GM12878 (cell line): ENCODE measurements at regions not wholly inside any gene's neighbourhood (a gene's known extent, or its start where the extent isn't known, plus 50 kb on each side); places are given as distances from the start of the nearest gene placed in this dataset.

Experiments used
- ATAC-seq: fragments of 200-7000 bp; cut with Tn5 transposase; 3 replicates; pipeline ENCODE4 v1.9.1; 2020; ENCODE audit warnings: mild to moderate bottlenecking, moderate library complexity
- BruUV-seq: library from RNA; stranded (reverse); fragments of 400-500 nt; replicated peaks from 2 replicates; lab custom pipeline; 2021; lab: Mats Ljungman, UMichigan
- CTCF ChIA-PET: fragments of 300-600 bp; sonication (Branson Sonifier 250); formaldehyde crosslinking; extraction: SDS; loops from one replicate; lab custom pipeline; 2021; ENCODE audit warnings: inconsistent platforms; lab: Yijun Ruan, JAX
- POLR2A ChIA-PET: fragments of 350-600 bp; formaldehyde crosslinking; extraction: SDS; loops from one replicate; lab custom pipeline; 2021; ENCODE audit warnings: inconsistent platforms; lab: Charles Lee
- RAD21 ChIA-PET: fragments of 300-600 bp; sonication (Branson Sonifier 250); formaldehyde crosslinking; loops from one replicate; lab custom pipeline; 2023; ENCODE audit warnings: antibody characterized with exemption; ENCODE audit not compliant: unreplicated experiment; lab: Charles Lee
- SMC1A ChIA-PET: fragments of 300-600 bp; sonication (Branson Sonifier 250); formaldehyde crosslinking; loops from one replicate; lab custom pipeline; 2023; ENCODE audit not compliant: unreplicated experiment, uncharacterized antibody; lab: Charles Lee
- DNase-seq: peaks from one replicate; pipeline ENCODE4 v3.0.0-alpha.2; 2011; ENCODE audit warnings: low read depth, low spot score
- FAIRE-seq: peaks from 3 replicates; lab custom pipeline; 2011; peaks lifted over from hg19 to GRCh38; lab: Jason Lieb, UNC
- H2AFZ ChIP-seq: 2 replicates; pipeline ENCODE4 v1.6.0; 2011; ENCODE audit warnings: low read depth, low read length, control low read depth; ENCODE audit not compliant: control insufficient read depth
- H3K27ac ChIP-seq: 2 replicates; pipeline ENCODE4 v1.5.1; 2011; ENCODE audit warnings: control low read depth; ENCODE audit not compliant: control insufficient read depth, insufficient read depth
- H3K27me3 ChIP-seq, 2 experiments: replicated peaks in 1 of 2; 2 replicates each; pipeline versions ENCODE4 v1.6.0 to v1.6.1; 2011; ENCODE audit warnings: low read length in 1 of 2; ENCODE audit not compliant: control insufficient read depth in 2 of 2, insufficient read depth in 2 of 2
- H3K36me3 ChIP-seq, 2 experiments: 2 replicates each; pipeline ENCODE4 v1.5.1; 2011; ENCODE audit warnings: low read length in 1 of 2; ENCODE audit not compliant: control insufficient read depth in 2 of 2, insufficient read depth in 2 of 2
- H3K4me1 ChIP-seq: 2 replicates; pipeline ENCODE4 v1.6.1; 2011; ENCODE audit warnings: mild to moderate bottlenecking, low read length, moderate library complexity, mixed read lengths; ENCODE audit not compliant: control insufficient read depth, insufficient read depth
- H3K4me2 ChIP-seq: 2 replicates; pipeline ENCODE4 v1.6.0; 2011; ENCODE audit warnings: control low read depth; ENCODE audit not compliant: control insufficient read depth, insufficient read depth
- H3K4me3 ChIP-seq: fragments of 200-600 bp; sonication (generic); 2 replicates; pipeline ENCODE4 v1.5.1; 2016
- H3K79me2 ChIP-seq: 2 replicates; pipeline ENCODE4 v1.6.0; 2011; ENCODE audit warnings: low read length; ENCODE audit not compliant: control insufficient read depth, insufficient read depth
- H3K9ac ChIP-seq: 2 replicates; pipeline ENCODE4 v1.8.0; 2011; ENCODE audit warnings: low read length, control low read depth, mixed read lengths; ENCODE audit not compliant: control insufficient read depth, insufficient read depth
- H3K9me3 ChIP-seq: replicated peaks from 3 replicates; pipeline ENCODE4 v1.5.1; 2011; ENCODE audit warnings: mild to moderate bottlenecking, low read length; ENCODE audit not compliant: control insufficient read depth, insufficient read depth
- H4K20me1 ChIP-seq: 2 replicates; pipeline ENCODE4 v1.6.0; 2011; ENCODE audit not compliant: control insufficient read depth, insufficient read depth
- BCL11A ChIP-seq: IDR thresholded peaks from 2 replicates; pipeline ENCODE4 v1.6.1; 2011; ENCODE audit warnings: low read depth, low read length
- EP300 ChIP-seq, 2 experiments: fragments of 150-350 bp in 1 of 2; IDR thresholded peaks; 2 replicates each; pipeline ENCODE4 v1.6.1; 2011 to 2012; ENCODE audit warnings: low read depth in 2 of 2, low read length in 2 of 2, borderline replicate concordance in 1 of 2, improper control_type of control experiment in 1 of 2, inconsistent platforms in 1 of 2; ENCODE audit not compliant: control insufficient read depth in 1 of 2
- IRF5 ChIP-seq: fragments of 450-650 bp; IDR thresholded peaks from 2 replicates; pipeline ENCODE4 v1.6.1; 2017; ENCODE audit warnings: borderline replicate concordance
- NFYB ChIP-seq: IDR thresholded peaks from 2 replicates; pipeline ENCODE4 v1.6.1; 2011; ENCODE audit warnings: low read depth, mild to moderate bottlenecking, low read length, improper control_type of control experiment, moderate library complexity; ENCODE audit not compliant: insufficient read depth
- NR2C2 ChIP-seq: IDR thresholded peaks from 2 replicates; pipeline ENCODE4 v1.6.1; 2011; ENCODE audit warnings: borderline replicate concordance, low read depth; ENCODE audit not compliant: control insufficient read depth, insufficient read length
- PKNOX1 ChIP-seq: fragments of 450-650 bp; IDR thresholded peaks from 2 replicates; pipeline ENCODE4 v1.6.1; 2016; ENCODE audit warnings: mild to moderate bottlenecking
- RFX5 ChIP-seq: IDR thresholded peaks from 2 replicates; pipeline ENCODE4 v1.6.1; 2011; ENCODE audit warnings: low read depth, low read length, improper control_type of control experiment
- SIN3A ChIP-seq: IDR thresholded peaks from 2 replicates; pipeline ENCODE4 v1.6.1; 2012; ENCODE audit warnings: low read depth, low read length, improper control_type of control experiment
- SPI1 ChIP-seq: IDR thresholded peaks from 2 replicates; pipeline ENCODE4 v1.6.1; 2011; ENCODE audit warnings: low read depth, mild to moderate bottlenecking, low read length, moderate library complexity, borderline replicate concordance; ENCODE audit not compliant: insufficient read depth
- SUPT20H ChIP-seq: IDR thresholded peaks from 2 replicates; pipeline ENCODE4 v1.6.1; 2011; ENCODE audit warnings: low read depth, mild to moderate bottlenecking, low read length, moderate library complexity, borderline replicate concordance; ENCODE audit not compliant: control insufficient read depth
- TCF3 ChIP-seq: IDR thresholded peaks from 2 replicates; pipeline ENCODE4 v1.6.1; 2012; ENCODE audit warnings: low read depth, mild to moderate bottlenecking, low read length, borderline replicate concordance; ENCODE audit not compliant: insufficient read depth
- ZBED1 ChIP-seq: IDR thresholded peaks from 2 replicates; pipeline ENCODE4 v1.6.1; 2016; ENCODE audit warnings: borderline replicate concordance
- ZZZ3 ChIP-seq: IDR thresholded peaks from 2 replicates; pipeline ENCODE4 v1.6.1; 2011; ENCODE audit warnings: low read depth; ENCODE audit not compliant: control insufficient read depth, insufficient read length
- WGBS: methylation state at CpG from one replicate; pipeline ENCODE4 v1.1.6; 2016; ENCODE audit warnings: low lambda C conversion rate; ENCODE audit not compliant: insufficient replicate concordance, insufficient coverage; ENCODE audit errors: missing lambda C conversion rate; 5-methylcytosine and 5-hydroxymethylcytosine counted together
- in situ Hi-C: fragments of 300-500 bp; cut with MboI; formaldehyde crosslinking; loops from 9 replicates; pipeline ENCODE4 v1.14.3; 2018; ENCODE audit warnings: mixed read lengths
- intact Hi-C: fragments of 100-400 bp; cut with micrococcal nuclease; formaldehyde crosslinking; loops from one replicate; pipeline ENCODE4 v1.14.2; 2022; ENCODE audit not compliant: unreplicated experiment
- TF ChIP-seq, protein P1 (sequence below): IDR thresholded peaks from 2 replicates; pipeline ENCODE4 v1.6.1; 2011; ENCODE audit warnings: borderline replicate concordance, low read depth, mild to moderate bottlenecking, moderate library complexity, low read length; ENCODE audit not compliant: insufficient read depth, poor library complexity, severe bottlenecking
- TF ChIP-seq, protein P2 (sequence below): IDR thresholded peaks from 2 replicates; pipeline ENCODE4 v1.6.1; 2012; ENCODE audit warnings: low read length, inconsistent platforms
- TF ChIP-seq, protein P3 (sequence below), 3 experiments: IDR thresholded peaks in 2 of 3; conservative IDR thresholded peaks in 1 of 3; 2 replicates each; pipeline ENCODE4 v1.5.1; 2011; ENCODE audit warnings: low read depth in 3 of 3, low read length in 3 of 3, mild to moderate bottlenecking in 3 of 3, control low read depth in 2 of 3, moderate library complexity in 2 of 3, inconsistent platforms in 1 of 3, mixed read lengths in 1 of 3; ENCODE audit not compliant: control insufficient read depth in 2 of 3, insufficient read depth in 1 of 3; ENCODE audit errors: extremely low read depth in 1 of 3

- TF ChIP-seq, protein P1, sequence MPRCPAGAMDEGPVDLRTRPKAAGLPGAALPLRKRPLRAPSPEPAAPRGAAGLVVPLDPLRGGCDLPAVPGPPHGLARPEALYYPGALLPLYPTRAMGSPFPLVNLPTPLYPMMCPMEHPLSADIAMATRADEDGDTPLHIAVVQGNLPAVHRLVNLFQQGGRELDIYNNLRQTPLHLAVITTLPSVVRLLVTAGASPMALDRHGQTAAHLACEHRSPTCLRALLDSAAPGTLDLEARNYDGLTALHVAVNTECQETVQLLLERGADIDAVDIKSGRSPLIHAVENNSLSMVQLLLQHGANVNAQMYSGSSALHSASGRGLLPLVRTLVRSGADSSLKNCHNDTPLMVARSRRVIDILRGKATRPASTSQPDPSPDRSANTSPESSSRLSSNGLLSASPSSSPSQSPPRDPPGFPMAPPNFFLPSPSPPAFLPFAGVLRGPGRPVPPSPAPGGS: no peak
- TF ChIP-seq RFX5 (no peak), SUPT20H (no peak), BCL11A (no peak), SIN3A (no peak), NFYB (no peak)
Observed at GRCh38 chr15:35247150-35247549, 162.1 kb upstream of the NANOGP8 start (continued).

DNA sequence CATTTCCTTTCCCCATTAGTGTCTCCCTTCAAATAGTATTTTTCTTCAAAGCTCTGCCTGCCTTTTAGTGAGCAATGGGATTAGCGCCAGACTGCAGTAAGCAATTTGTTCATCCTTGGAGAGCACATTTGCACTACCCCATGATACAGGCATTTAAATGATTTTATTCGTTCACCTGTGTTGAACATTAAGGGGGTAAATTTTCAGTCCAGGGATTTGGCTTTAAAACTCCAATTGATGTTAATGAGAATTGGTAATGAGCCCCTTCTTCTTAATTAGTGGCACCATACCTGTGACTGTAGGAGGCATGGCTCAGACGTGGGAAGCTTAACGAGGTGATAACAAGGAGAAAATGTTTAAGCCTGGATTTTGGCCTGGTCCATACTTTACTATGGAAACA is 161.4 kb upstream of the NANOGP8 start:
- no peak overlapping the region for H3K4me3 ChIP-seq
- no peak overlapping the region for H2AFZ ChIP-seq
- ATAC-seq (no peak), DNase-seq (no peak), FAIRE-seq (no peak)
- RAD21 ChIA-PET: no interaction called here
- in situ Hi-C loops: no loop called here
- intact Hi-C loops: no loop called here
- POLR2A ChIA-PET: no interaction called here
- H3K36me3 ChIP-seq: no peaks in the 10 kb centered on the region
- H3K4me2 ChIP-seq: no peak overlapping the region
- H3K27me3 ChIP-seq: no peaks in the 10 kb centered on the region
- WGBS: 31% methylated on average over 4 of the region's 4 CpGs
- CTCF ChIA-PET: no interaction called here
- H3K4me1 ChIP-seq: no peaks in the 10 kb centered on the region
- BruUV-seq: no TSS peak
- no peak overlapping the region for H3K9ac ChIP-seq
- no peak overlapping the region for H3K27ac ChIP-seq
- H4K20me1 ChIP-seq: no peaks in the 10 kb centered on the region
- SMC1A ChIA-PET: interaction anchor here (0.6 kb wide), 1 partner anchor 10 kb away, joined by 3 read pairs; no protein-coding TSS in a partner anchor
- H3K9me3 ChIP-seq: no peaks in the 10 kb centered on the region
- H3K79me2 ChIP-seq: no peaks in the 10 kb centered on the region
- TF ChIP-seq, protein P2, sequence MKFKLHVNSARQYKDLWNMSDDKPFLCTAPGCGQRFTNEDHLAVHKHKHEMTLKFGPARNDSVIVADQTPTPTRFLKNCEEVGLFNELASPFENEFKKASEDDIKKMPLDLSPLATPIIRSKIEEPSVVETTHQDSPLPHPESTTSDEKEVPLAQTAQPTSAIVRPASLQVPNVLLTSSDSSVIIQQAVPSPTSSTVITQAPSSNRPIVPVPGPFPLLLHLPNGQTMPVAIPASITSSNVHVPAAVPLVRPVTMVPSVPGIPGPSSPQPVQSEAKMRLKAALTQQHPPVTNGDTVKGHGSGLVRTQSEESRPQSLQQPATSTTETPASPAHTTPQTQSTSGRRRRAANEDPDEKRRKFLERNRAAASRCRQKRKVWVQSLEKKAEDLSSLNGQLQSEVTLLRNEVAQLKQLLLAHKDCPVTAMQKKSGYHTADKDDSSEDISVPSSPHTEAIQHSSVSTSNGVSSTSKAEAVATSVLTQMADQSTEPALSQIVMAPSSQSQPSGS: no peak
- TF ChIP-seq IRF5 (no peak), PKNOX1 (no peak), ZZZ3 (no peak), ZBED1 (no peak), SPI1 (no peak), EP300 (IDR thresholded peaks at IDR 0.05; ENCODE audit: borderline replicate concordance in 1 of 2, control insufficient read depth in 1 of 2, low read depth in 2 of 2, low read length in 2 of 2) (no peak), TCF3 (no peak), NR2C2 (no peak)
- TF ChIP-seq, protein P3, sequence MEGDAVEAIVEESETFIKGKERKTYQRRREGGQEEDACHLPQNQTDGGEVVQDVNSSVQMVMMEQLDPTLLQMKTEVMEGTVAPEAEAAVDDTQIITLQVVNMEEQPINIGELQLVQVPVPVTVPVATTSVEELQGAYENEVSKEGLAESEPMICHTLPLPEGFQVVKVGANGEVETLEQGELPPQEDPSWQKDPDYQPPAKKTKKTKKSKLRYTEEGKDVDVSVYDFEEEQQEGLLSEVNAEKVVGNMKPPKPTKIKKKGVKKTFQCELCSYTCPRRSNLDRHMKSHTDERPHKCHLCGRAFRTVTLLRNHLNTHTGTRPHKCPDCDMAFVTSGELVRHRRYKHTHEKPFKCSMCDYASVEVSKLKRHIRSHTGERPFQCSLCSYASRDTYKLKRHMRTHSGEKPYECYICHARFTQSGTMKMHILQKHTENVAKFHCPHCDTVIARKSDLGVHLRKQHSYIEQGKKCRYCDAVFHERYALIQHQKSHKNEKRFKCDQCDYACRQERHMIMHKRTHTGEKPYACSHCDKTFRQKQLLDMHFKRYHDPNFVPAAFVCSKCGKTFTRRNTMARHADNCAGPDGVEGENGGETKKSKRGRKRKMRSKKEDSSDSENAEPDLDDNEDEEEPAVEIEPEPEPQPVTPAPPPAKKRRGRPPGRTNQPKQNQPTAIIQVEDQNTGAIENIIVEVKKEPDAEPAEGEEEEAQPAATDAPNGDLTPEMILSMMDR (IDR thresholded peaks at IDR 0.05 in 2 of 3, conservative IDR thresholded peaks at IDR 0.05 in 1 of 3; ENCODE audit: control insufficient read depth in 2 of 3, extremely low read depth in 1 of 3, insufficient read depth in 1 of 3, low read depth in 3 of 3, low read length in 3 of 3): no peak
